ENCODE measurements at regions not wholly inside any gene's neighbourhood (a gene's known extent, or its start where the extent isn't known, plus 50 kb on each side); places are given as distances from the start of the nearest gene placed in this dataset.

DNA sequence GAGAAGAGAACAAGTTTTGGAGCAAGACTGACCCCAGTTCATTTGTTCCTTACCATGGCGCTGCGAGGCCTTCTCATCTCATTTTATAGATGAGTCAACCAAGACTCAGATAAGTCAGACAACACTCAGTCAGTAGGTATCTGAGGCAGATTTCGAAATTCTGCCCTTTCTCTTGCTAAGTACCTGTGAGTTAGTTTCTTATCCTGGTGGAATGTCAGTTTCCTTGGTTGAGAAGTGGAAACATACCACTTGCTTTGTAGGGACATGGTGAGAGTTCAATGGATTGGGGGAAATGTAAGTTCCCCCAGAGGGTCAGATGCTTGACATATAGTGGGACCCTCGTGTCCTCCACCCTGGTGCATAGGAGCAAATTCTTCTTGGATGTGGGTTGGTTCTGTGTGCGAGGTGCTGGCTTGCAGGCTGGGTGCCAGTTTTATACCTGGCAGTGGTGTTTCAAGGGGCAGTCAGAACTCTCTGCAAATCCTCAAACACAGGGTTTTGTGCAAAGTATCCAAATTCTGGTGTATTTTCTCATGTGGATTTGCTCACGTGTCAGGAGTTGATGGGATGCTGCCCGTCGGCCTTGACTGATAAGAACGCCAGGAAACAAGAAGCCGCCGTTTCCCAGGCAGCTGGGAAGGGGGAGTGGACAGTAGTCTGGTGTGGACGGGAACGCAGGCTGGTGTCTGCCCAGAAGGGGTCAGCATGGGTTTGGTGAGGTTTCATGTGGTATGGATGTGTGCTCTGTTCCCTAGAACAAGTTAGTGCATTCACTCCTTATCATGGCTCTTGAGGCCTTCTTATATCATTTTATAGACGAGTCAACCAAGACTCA lies 61.1 kb upstream of the CIBAR2 start:
- H4K20me1 ChIP-seq (ENCODE audit: insufficient read depth, low read length): peaks cover 4% of the 10 kb centered on the region
- no peaks in the 10 kb centered on the region for H3K4me1 ChIP-seq (ENCODE audit: insufficient read depth, low read length)
- H3K9me3 ChIP-seq (ENCODE audit: insufficient read depth, low read length, severe bottlenecking): no peaks in the 10 kb centered on the region
- no peak overlapping the region for H3K27ac ChIP-seq (ENCODE audit: low read length)
- H3K36me3 ChIP-seq (ENCODE audit: insufficient read depth, low read length): no peaks in the 10 kb centered on the region
- H3K4me2 ChIP-seq (ENCODE audit: insufficient read depth, low read length): no peak overlapping the region
- TF ChIP-seq, protein P1, sequence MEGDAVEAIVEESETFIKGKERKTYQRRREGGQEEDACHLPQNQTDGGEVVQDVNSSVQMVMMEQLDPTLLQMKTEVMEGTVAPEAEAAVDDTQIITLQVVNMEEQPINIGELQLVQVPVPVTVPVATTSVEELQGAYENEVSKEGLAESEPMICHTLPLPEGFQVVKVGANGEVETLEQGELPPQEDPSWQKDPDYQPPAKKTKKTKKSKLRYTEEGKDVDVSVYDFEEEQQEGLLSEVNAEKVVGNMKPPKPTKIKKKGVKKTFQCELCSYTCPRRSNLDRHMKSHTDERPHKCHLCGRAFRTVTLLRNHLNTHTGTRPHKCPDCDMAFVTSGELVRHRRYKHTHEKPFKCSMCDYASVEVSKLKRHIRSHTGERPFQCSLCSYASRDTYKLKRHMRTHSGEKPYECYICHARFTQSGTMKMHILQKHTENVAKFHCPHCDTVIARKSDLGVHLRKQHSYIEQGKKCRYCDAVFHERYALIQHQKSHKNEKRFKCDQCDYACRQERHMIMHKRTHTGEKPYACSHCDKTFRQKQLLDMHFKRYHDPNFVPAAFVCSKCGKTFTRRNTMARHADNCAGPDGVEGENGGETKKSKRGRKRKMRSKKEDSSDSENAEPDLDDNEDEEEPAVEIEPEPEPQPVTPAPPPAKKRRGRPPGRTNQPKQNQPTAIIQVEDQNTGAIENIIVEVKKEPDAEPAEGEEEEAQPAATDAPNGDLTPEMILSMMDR (IDR thresholded peaks at IDR 0.05; ENCODE audit: borderline replicate concordance, extremely low read depth, low read length, poor library complexity, severe bottlenecking): no peak
- no peak for TF ChIP-seq EZH2 (IDR thresholded peaks at IDR 0.05; ENCODE audit: borderline replicate concordance, low read depth, low read length, severe bottlenecking)
- H3K27me3 ChIP-seq (ENCODE audit: insufficient read depth, low read length, poor library complexity): peaks cover 5% of the 10 kb centered on the region
- no peaks in the 10 kb centered on the region for H3K79me2 ChIP-seq (ENCODE audit: insufficient read depth, low read length)
- H2AFZ ChIP-seq (ENCODE audit: low read depth, low read length): no peak overlapping the region
- no peak for DNase-seq
- H3K4me3 ChIP-seq (ENCODE audit: low read depth in 1 of 2, low read length in 2 of 2): no peak overlapping the region
- H3K9ac ChIP-seq (ENCODE audit: low read depth, low read length): no peak overlapping the region
- ATAC-seq (ENCODE audit: insufficient read depth, low read depth): no peak

DNA sequence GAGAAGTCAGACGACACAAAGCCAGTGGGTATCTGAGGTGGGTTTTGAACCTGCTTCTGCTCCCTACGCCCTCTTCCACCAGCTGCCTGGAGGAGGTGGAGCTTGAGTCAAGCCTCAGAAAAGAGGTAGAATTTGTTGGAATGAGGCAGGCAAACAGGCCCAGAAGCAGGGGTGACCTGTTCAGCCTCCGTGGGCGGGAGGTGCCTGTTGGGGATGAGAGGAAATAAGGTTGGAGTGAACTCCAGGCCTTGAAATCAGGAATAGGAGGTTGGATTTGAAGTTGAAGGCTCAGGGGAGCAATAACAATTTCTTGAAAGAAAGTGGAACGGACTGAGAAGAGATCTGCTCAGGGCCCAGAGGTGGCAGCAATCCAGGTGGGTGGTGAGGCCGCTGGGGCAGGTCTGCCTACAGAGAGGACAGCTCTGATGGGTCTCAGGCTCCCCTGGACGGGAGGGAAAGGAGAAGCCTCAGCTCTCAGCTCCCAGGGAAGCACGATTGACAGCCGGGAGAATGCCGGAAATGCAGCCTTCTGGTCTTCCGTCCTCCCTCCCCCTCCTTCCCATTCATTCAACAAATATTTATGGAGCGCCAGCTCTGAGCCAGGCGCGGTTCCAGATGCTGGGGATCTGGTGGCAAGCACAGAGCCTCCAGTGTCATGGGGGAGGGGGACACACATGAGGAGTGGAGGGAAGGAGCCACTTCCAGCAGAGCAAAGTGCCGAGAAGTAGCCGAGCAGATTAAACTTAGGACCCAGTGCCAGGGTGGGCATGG lies 61.9 kb upstream of the CIBAR2 start:
- H4K20me1 ChIP-seq (ENCODE audit: insufficient read depth, low read length): peaks cover 4% of the 10 kb centered on the region
- no peak overlapping the region for H3K4me3 ChIP-seq (ENCODE audit: low read depth in 1 of 2, low read length in 2 of 2)
- H3K27me3 ChIP-seq (ENCODE audit: insufficient read depth, low read length, poor library complexity): peaks cover 5% of the 10 kb centered on the region
- no peak overlapping the region for H3K9ac ChIP-seq (ENCODE audit: low read depth, low read length)
- H3K4me2 ChIP-seq (ENCODE audit: insufficient read depth, low read length): no peak overlapping the region
- DNase-seq: no peak
- no peaks in the 10 kb centered on the region for H3K36me3 ChIP-seq (ENCODE audit: insufficient read depth, low read length)
- no peaks in the 10 kb centered on the region for H3K9me3 ChIP-seq (ENCODE audit: insufficient read depth, low read length, severe bottlenecking)
- no peak for TF ChIP-seq EZH2 (IDR thresholded peaks at IDR 0.05; ENCODE audit: borderline replicate concordance, low read depth, low read length, severe bottlenecking)
- TF ChIP-seq, protein P1 (IDR thresholded peaks at IDR 0.05; ENCODE audit: borderline replicate concordance, extremely low read depth, low read length, poor library complexity, severe bottlenecking): no peak
- H3K4me1 ChIP-seq (ENCODE audit: insufficient read depth, low read length): no peaks in the 10 kb centered on the region
- H3K27ac ChIP-seq (ENCODE audit: low read length): no peak overlapping the region
- ATAC-seq (ENCODE audit: insufficient read depth, low read depth): no peak
- H3K79me2 ChIP-seq (ENCODE audit: insufficient read depth, low read length): no peaks in the 10 kb centered on the region
- H2AFZ ChIP-seq (ENCODE audit: low read depth, low read length): no peak overlapping the region

DNA sequence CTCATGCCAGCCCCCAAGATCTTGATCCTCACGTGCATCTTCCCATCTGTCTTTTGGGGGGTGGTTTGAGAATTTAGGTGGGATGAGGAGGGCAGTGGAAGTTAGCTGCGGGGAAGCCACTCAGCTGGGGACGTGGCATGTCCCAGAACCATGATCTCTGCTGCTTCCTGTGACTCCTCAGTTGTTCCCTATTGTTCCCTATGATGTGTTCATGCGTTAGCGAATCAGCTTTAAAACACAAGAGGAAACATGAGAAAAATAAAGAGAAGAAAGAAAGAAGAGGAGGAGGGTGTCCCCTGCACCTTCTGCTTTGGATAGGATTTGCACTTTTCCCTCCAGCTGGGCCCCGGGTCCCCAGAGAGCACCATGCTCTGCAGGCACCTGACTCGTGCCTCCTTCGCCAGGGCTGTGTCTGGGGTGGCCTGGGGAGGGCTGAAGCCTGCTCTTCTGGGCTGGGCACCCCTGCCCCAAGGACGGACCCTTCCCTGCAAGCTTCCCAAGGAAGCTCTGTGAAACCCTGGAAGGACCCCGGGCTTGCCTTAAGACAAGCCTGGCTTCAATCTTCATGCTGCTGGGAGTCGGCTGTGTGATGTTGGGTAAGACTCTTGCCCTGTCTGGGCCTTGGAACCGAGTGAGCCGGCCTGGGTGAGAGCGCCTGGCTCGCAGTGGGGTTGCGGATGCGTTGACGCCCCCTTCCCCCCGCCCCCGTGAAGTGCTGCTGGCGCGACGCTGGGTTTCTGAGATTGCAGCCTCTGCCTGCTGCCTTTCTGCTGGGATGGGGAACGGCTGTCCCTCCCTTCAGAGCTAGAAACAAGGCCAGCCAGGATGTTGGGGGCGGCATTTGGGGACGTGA lies 62.8 kb upstream of the CIBAR2 start:
- DNase-seq (no peak), ATAC-seq (ENCODE audit: insufficient read depth, low read depth) (no peak)
- TF ChIP-seq EZH2 (IDR thresholded peaks at IDR 0.05; ENCODE audit: borderline replicate concordance, low read depth, low read length, severe bottlenecking): no peak
- TF ChIP-seq, protein P1 (IDR thresholded peaks at IDR 0.05; ENCODE audit: borderline replicate concordance, extremely low read depth, low read length, poor library complexity, severe bottlenecking): no peak
- Histone ChIP-seq H3K9me3 (ENCODE audit: insufficient read depth, low read length, severe bottlenecking) (no peaks in the 10 kb centered on the region), H3K9ac (ENCODE audit: low read depth, low read length) (no peak overlapping the region), H3K27me3 (ENCODE audit: insufficient read depth, low read length, poor library complexity) (peaks cover 5% of the 10 kb centered on the region), H3K27ac (ENCODE audit: low read length) (no peak overlapping the region), H3K4me1 (ENCODE audit: insufficient read depth, low read length) (no peaks in the 10 kb centered on the region), H4K20me1 (ENCODE audit: insufficient read depth, low read length) (peaks cover 4% of the 10 kb centered on the region), H3K4me3 (ENCODE audit: low read depth in 1 of 2, low read length in 2 of 2) (no peak overlapping the region), H3K79me2 (ENCODE audit: insufficient read depth, low read length) (no peaks in the 10 kb centered on the region), H3K36me3 (ENCODE audit: insufficient read depth, low read length) (no peaks in the 10 kb centered on the region), H3K4me2 (ENCODE audit: insufficient read depth, low read length) (no peak overlapping the region), H2AFZ (ENCODE audit: low read depth, low read length) (no peak overlapping the region)
